NOMO-1 (cell line): ENCODE measurements at regions not wholly inside any gene's neighbourhood (a gene's known extent, or its start where the extent isn't known, plus 50 kb on each side); places are given as distances from the start of the nearest gene placed in this dataset.
A peak's percentile ranks its signal among the peaks of the same experiment; 100 is the strongest.

Experiments used
- DNase-seq, 2 experiments: peaks; one replicate each; lab custom pipeline; 2025; ENCODE audit not compliant: unreplicated experiment in 2 of 2; lab: John Stamatoyannopoulos, UW

DNA sequence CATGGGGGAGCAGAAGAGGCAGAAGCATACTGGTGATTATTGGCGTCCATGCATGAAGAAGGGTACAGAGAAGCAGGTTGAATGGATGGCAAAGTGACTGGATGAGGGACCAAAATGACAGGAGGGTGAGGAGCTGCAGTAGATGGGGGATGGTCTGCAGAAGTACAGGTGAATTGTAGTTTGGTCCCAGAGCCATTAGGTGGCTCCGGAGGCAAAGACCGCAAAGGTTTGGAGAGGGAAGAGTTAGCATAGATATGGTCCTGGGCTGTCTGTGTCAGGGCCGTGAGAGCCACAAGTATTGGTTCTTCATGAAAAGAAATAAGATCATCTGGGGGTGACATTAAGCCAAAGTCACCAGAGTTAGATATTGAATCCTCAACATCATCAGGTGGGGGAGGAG, 59.0 kb upstream of the ZNF726 start:
- no peak for DNase-seq

DNA sequence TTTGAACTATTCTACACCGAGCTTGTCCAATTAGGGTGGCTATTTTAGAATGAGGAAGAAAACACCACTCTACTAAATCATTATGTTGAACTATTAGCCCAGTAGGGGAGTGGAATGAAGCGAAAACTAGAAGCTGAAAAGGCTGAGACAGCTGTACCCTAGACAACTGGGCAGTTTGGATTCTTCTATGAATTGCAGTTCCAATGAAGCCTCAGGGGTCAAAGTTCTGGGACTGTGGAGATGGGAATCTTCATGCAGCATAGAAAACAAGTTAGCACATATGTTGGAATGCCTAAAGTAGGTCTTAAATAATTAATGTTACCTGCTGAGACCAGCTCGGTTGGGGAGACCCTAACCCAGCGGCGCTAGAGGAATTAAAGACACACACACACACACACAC, 62.7 kb upstream of the ZNF726 start:
- no peak for DNase-seq

GRCh38 chr19:23832717-23833327, 74.1 kb upstream of the ZNF681 start:
- no peak for DNase-seq

DNA sequence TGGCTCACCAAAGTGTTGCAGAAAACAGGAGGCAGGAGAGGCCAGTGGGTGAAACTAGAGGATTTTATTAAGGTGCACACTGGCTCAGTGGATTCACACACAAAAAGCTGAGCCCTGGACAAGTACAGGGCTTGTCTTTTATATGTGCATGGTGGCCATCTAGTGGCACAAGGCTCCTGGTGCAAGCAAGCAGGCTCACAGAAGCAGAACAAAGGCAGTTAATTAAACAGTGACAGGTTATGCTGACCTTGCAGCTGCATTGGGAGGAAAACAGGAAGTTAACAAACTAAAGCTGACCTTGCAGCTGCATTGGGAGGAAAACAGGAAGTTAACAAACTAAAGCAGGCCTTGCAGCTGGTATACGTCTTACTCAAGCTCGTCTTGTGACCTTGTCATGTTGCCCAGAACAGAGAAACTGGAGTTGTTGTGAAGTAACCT, 65.3 kb upstream of the ZNF681 start:
- peak in 1 of 2 experiments; percentile 19 for DNase-seq

DNA sequence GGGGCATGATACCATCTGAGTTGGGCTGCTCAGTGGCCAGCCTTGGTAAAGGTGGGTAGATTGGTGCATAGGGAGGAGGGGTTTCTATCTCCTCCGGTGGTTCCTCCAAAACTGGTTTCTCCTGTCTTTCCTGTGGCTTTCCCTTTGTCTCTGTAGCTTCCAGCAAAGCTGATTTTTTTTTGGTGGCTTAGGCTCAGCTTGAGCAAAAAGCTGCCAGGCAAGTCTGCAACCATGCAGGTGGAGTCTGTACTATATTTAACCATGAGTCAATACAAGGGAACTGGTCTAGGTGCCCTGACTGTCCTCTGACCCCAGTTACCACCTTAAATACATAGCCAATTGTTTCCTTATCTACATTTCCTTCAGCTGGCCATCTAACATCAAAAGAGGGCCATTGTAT, 64.0 kb upstream of the ZNF681 start:
- no peak for DNase-seq

GRCh38 chr19:23817519-23817918, 58.8 kb upstream of the ZNF681 start:
- DNase-seq: no peak

GRCh38 chr19:23810496-23810895, 51.8 kb upstream of the ZNF681 start:
- no peak for DNase-seq
